H1 (cell line): ENCODE measurements at regions not wholly inside any gene's neighbourhood (a gene's known extent, or its start where the extent isn't known, plus 50 kb on each side); places are given as distances from the start of the nearest gene placed in this dataset.

ENCODE experiments used
- CTCF ChIA-PET: fragments of 300-600 bp; sonication (Branson Sonifier 250); formaldehyde crosslinking; loops from one replicate; lab custom pipeline; 2021; ENCODE audit not compliant: partially characterized antibody; lab: Charles Lee
- POLR2A ChIA-PET: fragments of 300-600 bp; sonication (Branson Sonifier 250); formaldehyde crosslinking; loops from one replicate; lab custom pipeline; 2021; ENCODE audit warnings: inconsistent platforms; ENCODE audit not compliant: partially characterized antibody; lab: Charles Lee
- DNase-seq, 2 experiments: peaks; one replicate each; pipeline versions ENCODE4 v3.0.0 to v3.0.0-alpha.2; 2010 to 2022; ENCODE audit warnings: low spot score in 2 of 2, low read depth in 1 of 2, mixed read lengths in 1 of 2
- FAIRE-seq: peaks from 2 replicates; lab custom pipeline; 2011; peaks lifted over from hg19 to GRCh38; lab: Jason Lieb, UNC
- H2AFZ ChIP-seq: 2 replicates; pipeline ENCODE4 v1.8.1; 2012; ENCODE audit warnings: low read length, inconsistent platforms
- H2AK5ac ChIP-seq: 2 replicates; pipeline ENCODE4 v1.6.1; 2013; ENCODE audit warnings: low read depth, low read length
- H2BK120ac ChIP-seq: replicated peaks from 2 replicates; pipeline ENCODE3; 2013; ENCODE audit warnings: low read depth, low read length, inconsistent platforms
- H2BK12ac ChIP-seq: 2 replicates; pipeline ENCODE4 v1.6.1; 2013; ENCODE audit warnings: low read depth, low read length
- H2BK15ac ChIP-seq: 2 replicates; pipeline ENCODE4 v1.6.1; 2013; ENCODE audit warnings: low read length
- H2BK20ac ChIP-seq: 2 replicates; pipeline ENCODE4 v1.6.1; 2013; ENCODE audit warnings: low read length
- H2BK5ac ChIP-seq: 2 replicates; pipeline ENCODE4 v1.6.1; 2013; ENCODE audit warnings: low read depth, low read length
- H3K14ac ChIP-seq: 2 replicates; pipeline ENCODE4 v1.6.1; 2013; ENCODE audit warnings: inconsistent platforms; ENCODE audit not compliant: insufficient read length
- H3K18ac ChIP-seq: 2 replicates; pipeline ENCODE4 v1.6.1; 2013; ENCODE audit warnings: low read length; ENCODE audit errors: extremely low read depth
- H3K23ac ChIP-seq: 2 replicates; pipeline ENCODE4 v1.6.1; 2013; ENCODE audit warnings: inconsistent platforms; ENCODE audit not compliant: insufficient read length
- H3K23me2 ChIP-seq: 2 replicates; pipeline ENCODE4 v1.6.1; 2013; ENCODE audit warnings: low read depth, low read length
- H3K27ac ChIP-seq: 2 replicates; pipeline ENCODE4 v1.6.1; 2011; ENCODE audit warnings: low read depth, low read length, inconsistent platforms
- H3K27me3 ChIP-seq, 4 experiments: replicated peaks in 1 of 4; 1 replicate in 1 of 4; 2 replicates in 3 of 4; pipeline versions ENCODE4 v1.6.1 to v1.8.1; 2011 to 2013; ENCODE audit warnings: low read length in 3 of 4, mild to moderate bottlenecking in 3 of 4, inconsistent platforms in 2 of 4, mixed read lengths in 2 of 4, moderate library complexity in 1 of 4; ENCODE audit not compliant: control insufficient read depth in 3 of 4, insufficient read depth in 3 of 4; ENCODE audit errors: extremely low read depth in 1 of 4
- H3K36me3 ChIP-seq, 4 experiments: 2 replicates each; pipeline versions ENCODE4 v1.6.1 to v1.8.1; 2011 to 2013; ENCODE audit warnings: mild to moderate bottlenecking in 4 of 4, low read length in 3 of 4, moderate library complexity in 2 of 4, control low read depth in 1 of 4, inconsistent platforms in 1 of 4; ENCODE audit not compliant: insufficient read depth in 4 of 4, control insufficient read depth in 2 of 4
- H3K4ac ChIP-seq: replicated peaks from 2 replicates; pipeline ENCODE3; 2013; ENCODE audit warnings: low read length, low read depth, mixed read lengths, inconsistent platforms; ENCODE audit not compliant: insufficient read length
- H3K4me1 ChIP-seq, 4 experiments: replicated peaks in 1 of 4; 1 replicate in 1 of 4; 2 replicates in 3 of 4; pipeline versions ENCODE4 v1.6.1 to v1.8.1; 2011 to 2013; ENCODE audit warnings: low read length in 3 of 4, inconsistent platforms in 2 of 4, mixed read lengths in 1 of 4; ENCODE audit not compliant: insufficient read depth in 4 of 4, control insufficient read depth in 3 of 4
- H3K4me2 ChIP-seq, 2 experiments: 2 replicates each; pipeline versions ENCODE4 v1.6.1 to v1.8.1; 2011 to 2013; ENCODE audit warnings: low read depth in 2 of 2, low read length in 2 of 2, control low read depth in 1 of 2, inconsistent platforms in 1 of 2, mild to moderate bottlenecking in 1 of 2; ENCODE audit not compliant: insufficient read depth in 1 of 2
- H3K4me3 ChIP-seq, 4 experiments: fragments of 200-600, 300-600 bp in 1 of 4; sonication (generic), shearing (Covaris generic), sonication (Bioruptor Twin) in 1 of 4; 2 replicates each; pipeline versions ENCODE4 v1.5.1 to v1.8.1; 2011 to 2016; ENCODE audit warnings: low read length in 4 of 4, low read depth in 3 of 4, control low read depth in 2 of 4, inconsistent platforms in 2 of 4, mild to moderate bottlenecking in 2 of 4, mixed read lengths in 1 of 4, moderate library complexity in 1 of 4; ENCODE audit not compliant: insufficient read depth in 2 of 4; ENCODE audit errors: extremely low read depth in 1 of 4
- H3K56ac ChIP-seq: replicated peaks from 2 replicates; pipeline ENCODE3; 2013; ENCODE audit warnings: low read depth, mild to moderate bottlenecking, mixed read lengths, low read length, inconsistent platforms; ENCODE audit not compliant: insufficient read length
- H3K79me1 ChIP-seq: 2 replicates; pipeline ENCODE4 v1.6.1; 2013; ENCODE audit warnings: low read depth, low read length, control low read depth
- H3K79me2 ChIP-seq, 2 experiments: 2 replicates each; pipeline versions ENCODE4 v1.6.1 to v1.8.1; 2012 to 2013; ENCODE audit warnings: low read length in 2 of 2, mild to moderate bottlenecking in 2 of 2, inconsistent platforms in 1 of 2; ENCODE audit not compliant: insufficient read depth in 2 of 2, control insufficient read depth in 1 of 2
- H3K9ac ChIP-seq, 4 experiments: replicated peaks in 1 of 4; 1 replicate in 1 of 4; 2 replicates in 3 of 4; pipeline versions ENCODE4 v1.6.1 to v1.8.1; 2011 to 2013; ENCODE audit warnings: low read depth in 3 of 4, low read length in 3 of 4, control low read depth in 2 of 4, mild to moderate bottlenecking in 2 of 4, moderate library complexity in 2 of 4, inconsistent platforms in 1 of 4; ENCODE audit errors: extremely low read depth in 1 of 4
- H3K9me3 ChIP-seq, 2 experiments: 2 replicates each; pipeline versions ENCODE4 v1.6.1 to v1.8.1; 2012 to 2013; ENCODE audit warnings: mild to moderate bottlenecking in 2 of 2, moderate library complexity in 2 of 2, control low read depth in 1 of 2, inconsistent platforms in 1 of 2, low read depth in 1 of 2, low read length in 1 of 2, mixed read lengths in 1 of 2; ENCODE audit not compliant: insufficient read depth in 2 of 2
- H4K20me1 ChIP-seq, 2 experiments: replicated peaks in 1 of 2; 2 replicates each; pipeline versions ENCODE3 to v1.8.1; 2011 to 2013; ENCODE audit warnings: inconsistent platforms in 2 of 2, low read length in 2 of 2, mild to moderate bottlenecking in 1 of 2; ENCODE audit not compliant: insufficient read depth in 2 of 2, control insufficient read depth in 1 of 2
- H4K5ac ChIP-seq: 2 replicates; pipeline ENCODE4 v1.6.1; 2013; ENCODE audit warnings: low read length, low read depth, mixed read lengths, inconsistent platforms; ENCODE audit not compliant: insufficient read length
- H4K8ac ChIP-seq: 2 replicates; pipeline ENCODE4 v1.8.0; 2013; ENCODE audit warnings: mild to moderate bottlenecking, moderate library complexity, low read length, inconsistent platforms; ENCODE audit not compliant: insufficient read depth; ENCODE audit errors: extremely low read depth
- H4K91ac ChIP-seq: replicated peaks from 2 replicates; pipeline ENCODE3; 2013; ENCODE audit warnings: low read length, mixed read lengths, inconsistent platforms; ENCODE audit not compliant: insufficient read length
- BACH1 ChIP-seq: IDR thresholded peaks from 2 replicates; pipeline ENCODE4 v1.6.1; 2012; ENCODE audit warnings: low read length, improper control_type of control experiment
- CHD2 ChIP-seq: IDR thresholded peaks from 2 replicates; pipeline ENCODE4 v1.6.1; 2012; ENCODE audit warnings: low read length, improper control_type of control experiment
- JUN ChIP-seq: IDR thresholded peaks from 2 replicates; pipeline ENCODE4 v1.6.1; 2011; ENCODE audit warnings: low read depth, mild to moderate bottlenecking, improper control_type of control experiment, low read length
- NANOG ChIP-seq: IDR thresholded peaks from 2 replicates; pipeline ENCODE4 v1.6.1; 2011; ENCODE audit warnings: low read length, low read depth, mild to moderate bottlenecking, inconsistent platforms; ENCODE audit not compliant: insufficient read depth, poor library complexity, severe bottlenecking
- POLR2A ChIP-seq, 2 experiments: IDR thresholded peaks; 1 replicate in 1 of 2; 2 replicates in 1 of 2; pipeline ENCODE4 v1.6.1; 2011; ENCODE audit warnings: low read depth in 2 of 2, low read length in 2 of 2, mild to moderate bottlenecking in 2 of 2; ENCODE audit errors: control extremely low read depth in 1 of 2
- TCF12 ChIP-seq: IDR thresholded peaks from 2 replicates; pipeline ENCODE4 v1.6.1; 2011; ENCODE audit warnings: low read depth, mild to moderate bottlenecking, low read length
- WGBS, 2 experiments: shearing (Covaris generic) in 1 of 2; methylation state at CpG; one replicate each; pipeline versions ENCODE4 v1.1.6 to v1.1.7; 2013 to 2015; ENCODE audit warnings: low lambda C conversion rate in 2 of 2, mixed read lengths in 2 of 2, inconsistent platforms in 1 of 2, low coverage in 1 of 2, missing lambda C conversion rate in 1 of 2; ENCODE audit not compliant: insufficient replicate concordance in 2 of 2, insufficient coverage in 1 of 2, insufficient read length in 1 of 2; ENCODE audit errors: extremely low coverage in 1 of 2, missing lambda C conversion rate in 1 of 2; 5-methylcytosine and 5-hydroxymethylcytosine counted together

DNA sequence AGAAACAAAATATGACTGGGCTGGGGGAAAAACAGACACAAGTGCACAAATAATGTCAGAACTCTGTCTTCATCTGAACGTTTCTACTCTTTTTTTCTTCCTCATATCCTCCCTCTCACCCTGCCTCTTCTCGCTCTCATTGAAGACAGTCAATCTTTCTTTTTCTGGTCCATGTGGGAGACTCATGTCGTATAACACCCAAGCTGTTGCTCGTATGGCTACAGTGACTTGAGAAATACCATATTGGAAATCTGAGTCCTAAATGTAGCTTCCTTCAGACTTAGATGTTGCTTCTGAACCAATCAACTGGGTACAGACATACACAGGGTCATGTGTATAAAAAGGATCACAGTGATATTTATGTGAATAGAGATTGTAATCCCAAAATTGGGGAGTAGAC lies 579.8 kb upstream of the CELF2 start:
- no peak overlapping the region for H2BK15ac ChIP-seq
- H3K27me3 ChIP-seq = no peaks in the 10 kb centered on the region
- H4K91ac ChIP-seq = no peak overlapping the region
- H3K23ac ChIP-seq = no peak overlapping the region
- H3K79me2 ChIP-seq = no peaks in the 10 kb centered on the region
- H2BK5ac ChIP-seq = no peak overlapping the region
- H3K4ac ChIP-seq = no peak overlapping the region
- no peak overlapping the region for H4K5ac ChIP-seq
- no peak overlapping the region for H2AFZ ChIP-seq
- H3K4me2 ChIP-seq = no peak overlapping the region
- no peak overlapping the region for H3K9ac ChIP-seq
- H3K9me3 ChIP-seq = peaks cover 0 to 4% of the 10 kb centered on the region in 2 experiments; a peak in 1 of 4 replicates
- H3K23me2 ChIP-seq = no peaks in the 10 kb centered on the region
- no peak overlapping the region for H2BK12ac ChIP-seq
- no peaks in the 10 kb centered on the region for H3K79me1 ChIP-seq
- no peak overlapping the region for H3K56ac ChIP-seq
- no peak overlapping the region for H2BK120ac ChIP-seq
- ChIA-PET CTCF (no interaction called here), POLR2A (no interaction called here)
- H3K4me1 ChIP-seq = no peaks in the 10 kb centered on the region
- 93% methylated on average over 4 of the region's 4 CpGs; no CpG with 5 or more reads in 1 of the 2 experiments for WGBS, 2 experiments
- no peak overlapping the region for H3K4me3 ChIP-seq
- H3K14ac ChIP-seq = no peak overlapping the region
- no peak for TF ChIP-seq TCF12
- TF ChIP-seq CHD2 = no peak
- no peak for TF ChIP-seq POLR2A (IDR thresholded peaks at IDR 0.05; ENCODE audit: control extremely low read depth in 1 of 2, low read depth in 2 of 2, low read length in 2 of 2)
- no peak for TF ChIP-seq BACH1
- TF ChIP-seq NANOG = no peak
- TF ChIP-seq JUN = no peak
- TF ChIP-seq, all 59 proteins: peak for 0
- no peak overlapping the region for H2BK20ac ChIP-seq
- no peak overlapping the region for H4K8ac ChIP-seq
- H3K36me3 ChIP-seq = no peaks in the 10 kb centered on the region
- H2AK5ac ChIP-seq = no peak overlapping the region
- DNase-seq = no peak
- no peaks in the 10 kb centered on the region for H4K20me1 ChIP-seq
- H3K27ac ChIP-seq = no peak overlapping the region
- FAIRE-seq = no peak
- H3K18ac ChIP-seq = no peak overlapping the region
